ENCODE measurements at regions not wholly inside any gene's neighbourhood (a gene's known extent, or its start where the extent isn't known, plus 50 kb on each side); places are given as distances from the start of the nearest gene placed in this dataset.
"Not testable (repeated sequence)": the region's sequence is repeated elsewhere in the genome, so short reads cannot be mapped to it uniquely, and the experiment has no call there.

DNA sequence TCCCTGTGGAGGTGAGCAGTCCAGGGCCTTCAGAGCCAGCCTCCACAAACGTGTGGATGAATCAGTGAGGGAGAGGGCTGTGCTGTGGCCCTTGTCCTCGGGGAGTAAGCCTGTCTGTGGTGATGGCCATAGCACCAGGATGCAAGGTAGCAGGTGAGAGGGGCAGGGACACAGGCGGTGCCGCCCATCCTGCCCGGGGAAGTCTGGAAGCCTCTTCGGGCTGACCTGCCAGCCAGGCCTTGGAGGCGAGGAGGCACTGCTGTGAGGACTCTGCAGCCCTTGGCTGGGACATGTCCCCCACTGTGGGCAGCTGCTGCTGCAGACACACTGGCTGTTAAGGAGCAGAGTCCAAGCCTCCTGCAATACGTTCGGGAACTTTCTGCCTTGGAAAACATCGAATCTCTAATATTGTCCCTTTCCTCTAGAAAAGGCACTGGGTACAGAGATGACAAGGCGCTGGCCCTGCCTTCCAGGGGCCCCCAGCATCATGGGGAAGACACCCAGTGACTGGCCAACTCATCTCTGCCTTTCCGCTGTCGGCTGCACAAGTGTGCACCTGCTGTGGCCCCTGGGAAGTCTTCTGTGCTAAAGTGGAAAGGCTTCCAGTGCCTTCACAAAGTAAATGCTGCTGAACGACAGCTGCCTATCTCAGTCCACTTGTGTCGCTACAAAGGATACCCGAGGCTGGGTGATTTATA lies 101.4 kb downstream of the ADRA2C start:
- DNase-seq, result no peak

DNA sequence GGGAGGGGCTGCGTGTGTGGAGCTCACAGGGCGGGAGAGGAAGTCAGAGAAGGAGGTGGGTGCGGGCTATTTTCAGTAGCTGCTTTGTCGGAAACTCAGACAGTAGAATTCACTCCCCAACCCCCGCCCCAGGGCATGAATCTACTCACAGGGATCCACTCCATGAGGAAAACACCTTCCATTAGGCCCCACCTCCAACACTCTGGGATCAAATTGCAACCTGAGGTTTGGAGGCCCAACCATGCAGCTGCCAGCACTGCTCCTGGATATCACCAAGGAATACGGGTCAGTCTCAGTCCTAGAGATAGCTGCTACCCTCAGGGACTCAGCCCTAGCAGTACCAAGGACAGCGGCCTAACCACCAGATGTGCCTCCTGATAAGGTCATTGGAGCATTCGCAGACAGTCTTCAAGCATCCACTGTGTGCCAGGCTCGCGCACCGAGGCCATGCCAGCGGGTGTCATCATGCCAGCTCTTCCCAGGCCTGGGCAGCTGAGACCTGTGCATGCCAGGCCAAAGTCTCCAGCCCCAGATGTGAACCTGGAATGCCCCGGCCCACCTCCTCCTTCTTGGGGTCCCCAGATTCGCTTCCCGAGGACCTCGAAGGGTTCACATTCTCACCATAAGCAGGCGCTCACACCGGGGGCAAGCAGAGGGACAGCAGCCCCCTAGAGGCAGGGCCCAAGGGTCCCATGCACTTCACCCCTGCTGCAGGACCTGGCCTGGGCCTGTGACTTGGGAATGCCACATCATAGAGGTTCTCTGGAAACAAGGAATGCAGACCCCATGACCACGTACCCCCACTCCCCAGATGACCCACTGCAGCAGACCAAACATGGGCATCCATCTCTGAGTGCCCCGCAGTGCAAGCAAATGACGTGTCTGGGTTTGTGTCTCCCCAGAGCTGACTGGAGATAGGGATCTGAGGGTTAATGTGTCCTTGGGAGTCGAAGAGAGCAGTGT lies 102.3 kb downstream of the ADRA2C start:
- DNase-seq, result no peak

GRCh38 chr4:3869174-3869572 lies 103.0 kb downstream of the ADRA2C start:
- DNase-seq, result no peak

DNA sequence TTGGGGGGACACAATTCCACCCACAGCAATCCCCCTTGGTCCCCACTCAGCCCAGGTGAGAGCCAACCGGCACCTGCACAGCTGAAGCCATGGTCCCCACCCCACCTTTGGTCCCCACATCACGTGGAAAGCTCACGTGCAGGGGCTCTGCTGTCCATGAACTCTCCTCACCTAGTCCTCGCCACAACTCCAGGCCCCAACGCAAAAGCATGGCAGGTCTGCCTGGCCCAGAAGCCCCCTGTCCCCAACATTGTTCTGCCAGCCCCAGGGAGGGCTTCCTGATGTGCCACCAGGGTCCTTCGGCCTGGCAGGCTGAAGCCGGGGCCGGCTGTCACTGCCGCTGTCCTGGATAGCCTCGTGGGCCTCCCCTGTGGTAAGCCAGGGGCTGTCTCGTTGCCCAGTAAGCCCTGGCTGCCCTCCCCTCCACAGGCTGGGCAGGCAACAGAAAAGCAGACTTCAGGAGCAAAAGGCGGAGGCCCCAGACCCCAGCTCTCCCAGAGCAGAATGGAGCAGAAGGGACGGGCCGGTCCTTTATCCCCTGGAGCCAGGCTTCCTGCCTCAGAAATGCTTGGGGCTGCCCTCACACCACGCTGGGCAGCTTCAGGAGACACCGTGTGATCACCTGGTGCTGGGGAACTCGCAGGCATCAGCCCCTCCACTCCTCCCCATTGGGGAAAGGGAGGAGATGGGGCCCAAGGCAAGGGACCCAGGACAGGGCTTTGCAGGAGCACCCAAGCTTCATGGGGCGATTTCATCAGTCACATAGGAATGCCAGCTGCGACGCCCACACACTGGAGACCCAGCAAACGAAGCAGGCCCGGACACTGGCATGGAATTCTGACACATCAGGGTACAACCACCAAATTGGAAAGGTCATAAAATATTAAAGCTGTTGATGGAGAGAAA lies 103.7 kb downstream of the ADRA2C start:
- DNase-seq, result no peak

DNA sequence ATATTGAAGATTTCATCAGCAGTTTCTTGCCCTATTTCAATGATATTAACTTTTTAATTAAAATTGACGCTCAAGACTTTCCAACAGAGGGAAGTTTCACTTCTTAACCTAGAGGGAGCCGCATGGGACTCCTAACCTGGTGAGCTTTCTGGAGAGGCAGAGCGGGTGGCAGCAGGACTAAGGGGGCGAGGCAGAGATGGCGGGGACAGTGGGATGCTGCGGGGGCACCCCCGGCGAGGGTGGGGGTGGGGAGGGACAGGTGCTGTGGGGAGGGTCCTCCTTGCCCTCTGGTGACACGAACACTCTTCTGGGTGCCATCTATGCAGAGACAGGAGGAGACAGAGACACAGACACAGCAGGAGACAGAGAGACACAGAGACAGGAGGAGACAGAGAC lies 104.4 kb downstream of the ADRA2C start:
- DNase-seq, result no peak

GRCh38 chr4:3871181-3871852 lies 105.1 kb downstream of the ADRA2C start:
- DNase-seq, result peak; percentile 21 to 79

GRCh38 chr4:3871881-3872833 lies 106.0 kb downstream of the ADRA2C start:
- DNase-seq, result peak in 1 of 2 experiments; percentile 31

DNA sequence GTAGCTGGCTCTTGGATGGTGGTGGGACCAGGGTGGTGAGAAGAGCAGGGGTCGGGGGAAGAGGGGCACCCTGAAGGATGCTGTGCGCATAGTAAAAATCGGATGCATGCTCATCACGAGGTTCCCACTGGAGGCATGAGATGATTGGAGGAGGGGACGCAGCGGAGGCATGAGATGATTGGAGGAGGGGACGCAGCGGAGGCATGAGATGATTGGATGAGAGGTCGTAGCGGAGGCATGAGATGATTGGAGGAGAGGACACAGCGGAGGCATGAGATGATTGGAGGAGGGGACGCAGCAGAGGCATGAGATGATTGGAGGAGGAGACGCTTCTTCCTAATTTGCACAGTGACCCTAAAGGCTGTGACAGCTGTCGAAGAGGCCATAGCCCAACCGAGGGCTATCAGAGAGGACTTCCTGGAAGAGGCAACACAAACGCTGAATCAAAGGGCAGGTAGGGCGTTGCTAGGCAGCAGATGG lies 106.7 kb downstream of the ADRA2C start:
- no peak for DNase-seq

- DNase-seq, result peak; percentile 14 to 72
These were observed 107.3 kb downstream of the ADRA2C start for GRCh38 chr4:3873408-3874027.

- DNase-seq, result no peak
These were observed 107.8 kb downstream of the ADRA2C start for GRCh38 chr4:3874028-3874415.

DNA sequence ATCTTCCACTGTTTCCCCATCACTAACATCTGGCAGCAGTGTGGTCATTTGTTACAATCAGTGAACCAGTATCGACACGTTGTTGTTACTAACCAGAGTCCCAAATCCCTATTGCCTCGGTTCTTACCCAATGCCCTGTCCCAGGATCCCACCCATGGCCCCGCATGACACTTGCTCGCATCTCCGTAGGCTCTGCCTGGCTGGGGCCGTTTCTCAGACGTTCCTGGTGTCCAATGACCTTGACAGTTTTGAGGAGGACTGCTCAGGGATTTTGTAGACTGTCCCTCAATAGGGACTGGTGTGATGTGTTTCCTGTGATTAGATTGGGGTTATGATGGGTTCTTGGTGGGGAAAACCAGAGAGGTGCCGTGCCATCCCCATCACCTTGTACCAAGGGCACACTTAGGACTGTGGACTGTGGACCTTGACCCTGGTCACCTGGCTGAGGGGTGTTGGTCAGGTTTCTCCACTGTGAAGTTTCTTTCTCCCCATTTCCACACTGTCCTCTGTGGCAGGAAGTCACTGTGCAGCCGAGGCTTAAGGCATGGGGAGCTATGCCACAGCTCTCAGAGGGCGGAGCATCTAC lies 108.4 kb downstream of the ADRA2C start:
- no peak for DNase-seq

DNA sequence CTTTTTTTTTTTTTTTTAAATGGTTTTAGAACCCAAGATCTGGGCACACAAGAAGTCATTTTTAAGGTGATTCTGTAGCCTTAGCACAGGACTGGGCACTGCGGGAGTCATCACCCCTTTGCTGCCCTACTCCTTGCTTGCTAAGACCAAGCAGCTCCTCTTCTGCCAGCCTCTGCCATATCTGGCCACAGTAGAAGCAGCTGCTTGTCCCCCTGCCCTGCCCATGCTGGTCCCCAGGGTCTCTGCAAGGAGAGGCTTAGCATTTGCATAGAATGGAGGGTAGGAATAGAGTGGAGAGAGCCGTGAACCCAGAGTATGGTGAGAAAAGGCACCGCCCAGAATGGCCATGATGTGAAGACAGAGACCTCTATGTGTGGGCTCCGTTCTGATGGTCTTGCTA lies 109.3 kb downstream of the ADRA2C start:
- peak; percentile 35 to 56 for DNase-seq

GRCh38 chr4:3876057-3876845 lies 110.1 kb downstream of the ADRA2C start:
- not testable (repeated sequence) for DNase-seq

DNA sequence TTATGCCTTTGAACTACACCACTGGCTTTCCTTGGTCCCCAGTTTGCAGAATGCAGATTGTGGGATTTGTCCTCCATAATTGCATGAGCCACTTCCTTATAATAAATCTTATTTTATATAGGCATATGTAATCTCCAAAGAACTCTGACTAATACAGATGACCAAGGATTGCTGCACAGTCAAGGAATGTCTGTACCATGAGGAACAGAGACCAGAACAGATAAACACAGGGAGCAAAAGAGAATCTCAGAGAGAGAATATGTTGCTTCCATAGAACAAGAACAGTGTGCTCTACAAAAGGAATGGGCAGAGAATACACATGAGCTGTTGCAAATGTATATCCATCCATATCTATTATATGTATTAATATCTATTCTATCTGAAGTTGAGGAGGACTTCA lies 111.1 kb downstream of the ADRA2C start:
- DNase-seq, result no peak

DNA sequence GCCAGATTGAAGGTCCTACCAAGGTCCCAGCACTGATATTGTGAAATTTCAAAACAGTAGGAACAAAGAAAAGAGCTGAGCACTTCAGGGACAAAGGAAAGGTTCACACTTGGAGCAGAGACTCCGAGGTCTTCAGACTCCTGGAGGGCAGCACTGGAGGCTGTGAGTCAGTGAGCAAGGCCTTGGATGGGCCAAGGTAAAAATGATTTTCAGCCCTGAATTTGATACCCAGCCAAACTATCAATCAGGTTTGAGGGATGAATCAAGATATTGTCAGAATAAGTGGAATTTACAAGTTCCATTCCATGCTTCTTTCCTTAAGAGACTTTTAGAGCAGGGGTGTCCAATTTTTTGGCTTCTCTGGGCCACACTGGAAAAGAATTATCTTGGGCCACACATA lies 111.7 kb downstream of the ADRA2C start:
- no peak for DNase-seq

DNA sequence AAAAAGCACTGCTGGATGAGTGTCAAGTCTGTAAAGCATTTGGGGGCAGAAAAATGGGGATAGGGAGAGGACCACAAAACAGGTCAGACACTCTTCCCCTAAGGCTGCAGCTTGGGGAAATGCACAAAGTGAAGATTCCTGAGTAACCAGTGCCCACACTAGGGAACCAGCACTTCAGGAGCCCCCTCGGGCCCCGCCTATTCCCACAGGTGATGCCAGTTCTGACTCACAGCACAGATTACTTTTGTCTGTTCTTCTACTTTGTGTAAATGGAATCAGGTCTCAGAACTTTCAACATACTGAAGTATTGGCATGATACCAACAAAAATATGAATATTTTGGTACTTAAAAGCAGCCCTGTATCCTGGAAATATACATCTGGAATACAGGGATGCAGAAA lies 112.5 kb downstream of the ADRA2C start:
- DNase-seq, result no peak

- peak; percentile 54 to 84 for DNase-seq
These were observed 113.8 kb downstream of the ADRA2C start for GRCh38 chr4:3879681-3880614.

- DNase-seq, result peak; percentile 71 to 93
These were observed 114.5 kb downstream of the ADRA2C start for GRCh38 chr4:3880615-3881120.

Measured in NCI-H526 (cell line).